Hematopoietic multipotent progenitor cell (in vitro differentiated cells): ENCODE measurements at regions not wholly inside any gene's neighbourhood (a gene's known extent, or its start where the extent isn't known, plus 50 kb on each side); places are given as distances from the start of the nearest gene placed in this dataset.
"Not testable (repeated sequence)": the region's sequence is repeated elsewhere in the genome, so short reads cannot be mapped to it uniquely, and the experiment has no call there.

ENCODE experiments used
- DNase-seq, 3 donors: peaks; one replicate each; pipeline ENCODE4 v3.0.0-alpha.2; 2011 to 2015; ENCODE audit warnings: low read depth in 2 of 3, low spot score in 2 of 3

- no peak for DNase-seq
These were observed 688.2 kb upstream of the CDH6 start for GRCh38 chr5:30505014-30505886.

GRCh38 chr5:30502277-30502676, 691.2 kb upstream of the CDH6 start:
- DNase-seq: no peak

- no peak for DNase-seq
These were observed 692.4 kb upstream of the CDH6 start for GRCh38 chr5:30501065-30501464.

GRCh38 chr5:30500513-30500912, 693.0 kb upstream of the CDH6 start:
- no peak for DNase-seq

- no peak for DNase-seq
These were observed 694.1 kb upstream of the CDH6 start for GRCh38 chr5:30499402-30499801.

- no peak for DNase-seq
These were observed 694.5 kb upstream of the CDH6 start for GRCh38 chr5:30498972-30499371.

GRCh38 chr5:30498509-30498908, 695.0 kb upstream of the CDH6 start:
- not testable (repeated sequence) for DNase-seq

- not testable (repeated sequence) for DNase-seq
These were observed 699.4 kb upstream of the CDH6 start for GRCh38 chr5:30494113-30494512.

GRCh38 chr5:30479104-30479503, 714.4 kb upstream of the CDH6 start:
- no peak for DNase-seq

- no peak for DNase-seq
These were observed 718.1 kb upstream of the CDH6 start for GRCh38 chr5:30475429-30475828.

- no peak for DNase-seq
These were observed 723.8 kb upstream of the CDH6 start for GRCh38 chr5:30469691-30470090.

GRCh38 chr5:30458681-30459080, 734.8 kb upstream of the CDH6 start:
- no peak for DNase-seq

GRCh38 chr5:30455484-30455883, 738.0 kb upstream of the CDH6 start:
- DNase-seq: not testable (repeated sequence)

GRCh38 chr5:30453168-30453567, 740.3 kb upstream of the CDH6 start:
- no peak for DNase-seq

GRCh38 chr5:30450153-30450552, 743.3 kb upstream of the CDH6 start:
- DNase-seq: no peak

- no peak for DNase-seq
These were observed 746.1 kb upstream of the CDH6 start for GRCh38 chr5:30447431-30447830.

- no peak for DNase-seq
These were observed 747.0 kb upstream of the CDH6 start for GRCh38 chr5:30446456-30446855.

- DNase-seq: no peak
These were observed 754.7 kb upstream of the CDH6 start for GRCh38 chr5:30438785-30439184.

- DNase-seq: peak in 2 of 3 donors; percentile 6 to 73
These were observed 756.8 kb upstream of the CDH6 start for GRCh38 chr5:30436691-30437090.

GRCh38 chr5:30428866-30429407, 764.5 kb upstream of the CDH6 start:
- not testable (repeated sequence) for DNase-seq

GRCh38 chr5:30414078-30414477, 779.4 kb upstream of the CDH6 start:
- no peak for DNase-seq

GRCh38 chr5:30413540-30413939, 779.9 kb upstream of the CDH6 start:
- peak in 1 of 3 donors; percentile 3 for DNase-seq
